Sigmoid colon (tissue), 4 donors: ENCODE measurements at regions not wholly inside any gene's neighbourhood (a gene's known extent, or its start where the extent isn't known, plus 50 kb on each side); places are given as distances from the start of the nearest gene placed in this dataset.

Source experiments
- CTCF ChIP-seq, 4 experiments: fragments of 450-650 bp in 3 of 4; fragments of 200-600 bp in 1 of 4; IDR thresholded peaks; one replicate each; pipeline ENCODE4 v1.5.1; 2016 to 2019; ENCODE audit warnings: antibody characterized with exemption in 4 of 4, mild to moderate bottlenecking in 3 of 4, moderate library complexity in 2 of 4
- EP300 ChIP-seq, 4 donors: sonication (generic); formaldehyde crosslinking; IDR thresholded peaks; one replicate each; pipeline ENCODE4 v1.6.1; 2017; ENCODE audit warnings: antibody characterized with exemption in 4 of 4
- POLR2A ChIP-seq, 2 donors: fragments of 450-650 bp; IDR thresholded peaks; one replicate each; pipeline ENCODE4 v1.6.1; 2016; ENCODE audit warnings: antibody characterized with exemption in 2 of 2, mild to moderate bottlenecking in 2 of 2, moderate library complexity in 2 of 2
- POLR2AphosphoS5 ChIP-seq, 4 donors: sonication (generic); formaldehyde crosslinking; IDR thresholded peaks; one replicate each; pipeline ENCODE4 v1.6.1; 2017; ENCODE audit warnings: antibody characterized with exemption in 4 of 4

GRCh38 chr7:42494199-42494710 is 257.2 kb upstream of the GLI3 start:
- TF ChIP-seq POLR2AphosphoS5 (IDR thresholded peaks at IDR 0.05), result no peak
- no peak for TF ChIP-seq CTCF (IDR thresholded peaks at IDR 0.05)
- TF ChIP-seq POLR2A (IDR thresholded peaks at IDR 0.05), result no peak
- TF ChIP-seq EP300 (IDR thresholded peaks at IDR 0.05), result no peak
